ENCODE measurements at regions not wholly inside any gene's neighbourhood (a gene's known extent, or its start where the extent isn't known, plus 50 kb on each side); places are given as distances from the start of the nearest gene placed in this dataset.

DNA sequence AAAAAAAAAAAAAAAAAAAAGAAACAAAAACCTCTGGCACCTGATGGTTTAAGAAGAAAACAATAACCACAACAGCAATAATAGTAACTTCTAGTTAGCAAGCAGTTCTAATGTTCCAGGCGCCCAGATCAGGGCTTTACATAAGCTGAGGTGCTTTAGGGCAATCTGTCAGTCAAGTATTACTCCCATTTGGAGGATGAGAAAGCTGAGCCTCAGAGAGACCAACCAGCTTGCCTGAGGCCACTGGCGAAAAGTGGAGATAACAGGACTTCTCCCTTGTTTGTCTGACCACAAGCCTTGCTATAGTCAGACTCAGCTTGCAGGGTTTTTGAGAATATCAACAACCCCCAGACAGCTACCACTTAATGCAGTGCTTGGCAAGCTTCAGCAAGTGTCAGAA is 83.5 kb upstream of the BOD1 start:
- no peak for DNase-seq (ENCODE audit: low read depth, low spot score)
- no peak overlapping the region for H3K9ac ChIP-seq (ENCODE audit: insufficient read length)
- no peak overlapping the region for H3K27ac ChIP-seq
- H3K9me3 ChIP-seq (ENCODE audit: low read depth, low read length): no peaks in the 10 kb centered on the region
- no peak overlapping the region for H3K4me3 ChIP-seq
- no peaks in the 10 kb centered on the region for H3K36me3 ChIP-seq (ENCODE audit: insufficient read depth, low read length)
- TF ChIP-seq POLR2AphosphoS5 (IDR thresholded peaks at IDR 0.05; ENCODE audit: borderline replicate concordance, low read depth, low read length) (no peak), FOXP2 (optimal IDR thresholded peaks at IDR 0.05; ENCODE audit: control extremely low read depth, extremely low read length, insufficient read depth) (no peak), EZH2 (IDR thresholded peaks at IDR 0.05) (no peak)

DNA sequence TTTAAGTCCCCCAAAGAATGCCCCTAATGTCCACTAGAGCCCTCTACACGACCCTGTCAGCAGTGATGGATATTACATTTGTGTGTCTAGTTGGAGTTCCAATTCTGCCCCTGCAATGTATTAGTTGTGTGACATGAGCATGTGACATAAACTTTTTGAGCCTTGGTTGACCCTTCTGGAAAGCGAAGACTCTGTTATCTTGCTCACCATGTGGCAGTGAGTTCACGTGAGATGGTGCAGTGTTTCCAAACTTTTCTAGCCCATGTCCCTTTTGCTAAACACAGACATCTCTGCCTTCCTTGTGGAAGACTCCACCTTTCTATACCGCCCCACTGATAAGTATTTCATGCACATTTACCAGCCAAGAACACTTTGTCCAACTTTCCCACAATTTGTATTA is 87.0 kb upstream of the BOD1 start:
- no peak overlapping the region for H3K27ac ChIP-seq
- TF ChIP-seq EZH2 (IDR thresholded peaks at IDR 0.05) (no peak), POLR2AphosphoS5 (IDR thresholded peaks at IDR 0.05; ENCODE audit: borderline replicate concordance, low read depth, low read length) (no peak), FOXP2 (optimal IDR thresholded peaks at IDR 0.05; ENCODE audit: control extremely low read depth, extremely low read length, insufficient read depth) (no peak)
- DNase-seq (ENCODE audit: low read depth, low spot score): no peak
- no peaks in the 10 kb centered on the region for H3K36me3 ChIP-seq (ENCODE audit: insufficient read depth, low read length)
- H3K9ac ChIP-seq (ENCODE audit: insufficient read length): no peak overlapping the region
- no peak overlapping the region for H3K4me3 ChIP-seq
- no peaks in the 10 kb centered on the region for H3K9me3 ChIP-seq (ENCODE audit: low read depth, low read length)

DNA sequence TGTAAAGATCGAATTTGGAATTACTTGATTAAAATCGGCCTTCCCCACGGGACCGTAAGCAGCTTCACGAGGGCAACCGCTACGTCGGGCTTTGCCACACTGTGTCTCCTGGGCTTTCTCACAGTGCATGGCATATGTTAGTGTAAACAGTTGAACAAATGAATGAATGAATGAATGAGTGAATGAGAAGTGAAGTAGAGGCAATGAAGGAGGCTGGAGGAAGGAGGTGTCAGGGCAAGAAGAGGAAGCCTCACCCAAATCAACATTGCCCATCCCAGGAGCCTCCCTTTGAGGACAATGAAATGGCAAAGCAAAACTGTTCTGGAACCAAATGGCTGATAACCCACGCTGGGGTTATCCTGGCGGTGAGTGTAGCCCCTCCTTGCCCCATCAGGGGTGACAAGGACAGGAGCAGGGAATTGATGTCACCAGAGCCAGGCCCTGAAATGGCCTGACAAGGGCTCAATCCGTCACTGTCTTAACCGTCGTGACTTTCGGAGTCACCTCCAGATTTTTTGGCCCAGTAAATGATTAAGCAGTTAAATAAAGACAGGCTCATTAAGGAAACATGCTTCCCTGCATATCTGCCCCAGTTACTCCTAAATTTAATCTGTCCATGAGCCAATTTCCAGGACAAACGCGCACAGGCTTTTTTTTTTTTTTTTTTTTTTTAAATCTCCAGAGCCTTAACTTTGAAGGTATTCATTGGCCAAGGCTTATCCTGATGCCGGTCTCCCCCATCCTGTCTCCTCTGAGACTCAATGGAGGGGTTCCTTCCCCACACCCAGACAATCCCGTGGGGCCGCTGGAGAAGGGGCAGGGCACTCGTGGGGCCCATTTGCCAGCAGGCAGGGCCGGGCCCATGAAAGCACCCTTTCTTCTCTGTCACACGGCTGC is 88.4 kb upstream of the BOD1 start:
- Histone ChIP-seq H3K27ac (no peak overlapping the region), H3K36me3 (ENCODE audit: insufficient read depth, low read length) (no peaks in the 10 kb centered on the region), H3K9ac (ENCODE audit: insufficient read length) (no peak overlapping the region), H3K4me3 (no peak overlapping the region), H3K9me3 (ENCODE audit: low read depth, low read length) (no peaks in the 10 kb centered on the region)
- DNase-seq (ENCODE audit: low read depth, low spot score): no peak
- TF ChIP-seq FOXP2 (optimal IDR thresholded peaks at IDR 0.05; ENCODE audit: control extremely low read depth, extremely low read length, insufficient read depth): no peak
- no peak for TF ChIP-seq EZH2 (IDR thresholded peaks at IDR 0.05)
- TF ChIP-seq POLR2AphosphoS5 (IDR thresholded peaks at IDR 0.05; ENCODE audit: borderline replicate concordance, low read depth, low read length): no peak

DNA sequence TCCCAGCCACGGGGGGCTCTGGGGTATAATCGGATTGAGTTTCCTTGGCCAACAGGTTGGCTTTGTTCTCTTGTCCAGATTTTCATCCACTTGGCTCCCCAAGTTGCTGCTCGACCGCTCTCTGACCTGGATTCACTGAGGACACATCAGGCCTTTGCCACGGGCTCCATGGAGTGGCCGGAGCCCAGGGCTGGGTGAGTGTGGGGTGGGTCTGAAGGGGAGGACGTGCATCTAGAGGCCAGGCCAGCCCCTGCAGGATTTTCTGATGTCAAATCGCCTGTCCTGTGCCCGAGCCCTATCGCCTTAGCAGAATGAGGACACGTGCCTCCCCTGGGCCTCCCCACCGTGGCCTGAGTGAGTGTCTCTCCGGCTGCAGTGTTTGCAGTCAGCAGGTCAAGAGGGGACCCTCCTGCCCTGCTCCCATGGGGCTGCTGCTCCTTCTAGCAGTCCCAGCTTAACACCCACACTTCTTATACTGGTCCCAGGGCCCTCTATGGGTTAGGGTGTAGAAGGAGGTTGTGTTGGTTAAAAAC is 89.1 kb upstream of the BOD1 start:
- Histone ChIP-seq H3K9ac (ENCODE audit: insufficient read length) (no peak overlapping the region), H3K9me3 (ENCODE audit: low read depth, low read length) (no peaks in the 10 kb centered on the region), H3K4me3 (no peak overlapping the region), H3K27ac (no peak overlapping the region), H3K36me3 (ENCODE audit: insufficient read depth, low read length) (no peaks in the 10 kb centered on the region)
- no peak for DNase-seq (ENCODE audit: low read depth, low spot score)
- TF ChIP-seq EZH2 (IDR thresholded peaks at IDR 0.05) (no peak), FOXP2 (optimal IDR thresholded peaks at IDR 0.05; ENCODE audit: control extremely low read depth, extremely low read length, insufficient read depth) (no peak), POLR2AphosphoS5 (IDR thresholded peaks at IDR 0.05; ENCODE audit: borderline replicate concordance, low read depth, low read length) (no peak)

DNA sequence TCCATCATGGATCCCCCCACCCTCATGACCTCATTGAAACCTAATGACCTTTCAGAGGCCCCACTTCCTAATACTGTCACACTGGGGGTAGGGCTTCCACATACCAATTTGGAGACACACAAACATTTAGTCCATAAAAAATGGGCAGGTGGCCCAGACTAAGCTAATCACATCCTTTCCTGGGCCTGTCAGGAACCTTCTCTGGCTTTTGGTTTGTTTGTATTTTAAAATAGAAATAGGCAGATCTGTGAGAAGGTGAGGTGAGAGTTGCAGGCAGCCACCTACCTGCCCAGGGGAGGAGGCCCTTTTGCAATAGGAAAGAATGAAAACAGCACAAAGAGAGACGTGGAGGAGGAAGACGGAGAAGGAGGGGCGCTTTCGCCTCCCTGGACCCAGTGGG is 90.2 kb upstream of the BOD1 start:
- Histone ChIP-seq H3K9me3 (ENCODE audit: low read depth, low read length) (no peaks in the 10 kb centered on the region), H3K9ac (ENCODE audit: insufficient read length) (no peak overlapping the region), H3K4me3 (no peak overlapping the region), H3K36me3 (ENCODE audit: insufficient read depth, low read length) (no peaks in the 10 kb centered on the region), H3K27ac (no peak overlapping the region)
- TF ChIP-seq POLR2AphosphoS5 (IDR thresholded peaks at IDR 0.05; ENCODE audit: borderline replicate concordance, low read depth, low read length): no peak
- TF ChIP-seq FOXP2 (optimal IDR thresholded peaks at IDR 0.05; ENCODE audit: control extremely low read depth, extremely low read length, insufficient read depth): no peak
- no peak for DNase-seq (ENCODE audit: low read depth, low spot score)

DNA sequence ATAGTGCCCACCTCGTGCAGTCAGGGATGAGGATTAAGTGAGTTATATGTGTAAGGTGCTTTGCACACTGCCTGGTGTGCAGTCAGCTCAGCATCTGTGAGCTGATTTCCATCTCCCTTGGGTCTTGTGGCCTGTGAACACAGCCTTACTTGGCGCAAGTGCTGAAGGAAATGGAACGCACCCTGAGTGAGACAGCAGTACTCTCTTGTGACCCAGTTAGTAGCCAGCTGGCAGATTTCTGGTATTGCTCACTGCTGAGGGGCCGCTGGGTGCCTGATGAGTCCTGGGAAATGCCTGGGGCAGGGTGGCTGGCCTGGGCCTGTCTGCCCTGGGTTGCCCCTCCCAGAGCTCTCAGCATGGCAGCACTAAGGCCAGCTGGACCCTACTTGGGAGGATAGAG is 90.9 kb upstream of the BOD1 start:
- no peak overlapping the region for H3K4me3 ChIP-seq
- H3K9me3 ChIP-seq (ENCODE audit: low read depth, low read length): no peaks in the 10 kb centered on the region
- no peaks in the 10 kb centered on the region for H3K36me3 ChIP-seq (ENCODE audit: insufficient read depth, low read length)
- TF ChIP-seq POLR2AphosphoS5 (IDR thresholded peaks at IDR 0.05; ENCODE audit: borderline replicate concordance, low read depth, low read length) (no peak), FOXP2 (optimal IDR thresholded peaks at IDR 0.05; ENCODE audit: control extremely low read depth, extremely low read length, insufficient read depth) (no peak), EZH2 (IDR thresholded peaks at IDR 0.05) (no peak)
- no peak overlapping the region for H3K9ac ChIP-seq (ENCODE audit: insufficient read length)
- no peak for DNase-seq (ENCODE audit: low read depth, low spot score)
- no peak overlapping the region for H3K27ac ChIP-seq

DNA sequence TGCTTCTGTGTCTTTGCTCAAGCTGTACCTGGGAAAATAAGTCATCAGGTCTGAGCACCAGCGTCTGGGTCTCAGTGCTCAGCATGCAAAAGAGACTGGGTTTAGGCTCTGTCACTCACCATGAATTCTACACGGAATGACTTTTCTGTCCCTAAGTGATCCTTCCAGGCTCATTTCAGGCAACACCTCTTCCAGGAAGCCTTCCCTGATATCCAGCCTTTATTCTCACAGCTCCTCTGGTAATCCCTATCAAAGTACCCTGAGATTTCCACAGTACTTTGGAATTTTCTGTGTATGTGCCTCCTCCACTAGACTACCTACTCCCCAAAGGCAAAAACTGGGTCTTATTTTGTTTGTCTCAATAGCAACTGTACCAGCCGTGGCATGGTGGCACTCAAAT is 92.7 kb upstream of the BOD1 start:
- Histone ChIP-seq H3K9ac (ENCODE audit: insufficient read length) (no peak overlapping the region), H3K27ac (no peak overlapping the region), H3K9me3 (ENCODE audit: low read depth, low read length) (no peaks in the 10 kb centered on the region), H3K36me3 (ENCODE audit: insufficient read depth, low read length) (no peaks in the 10 kb centered on the region), H3K4me3 (no peak overlapping the region)
- DNase-seq (ENCODE audit: low read depth, low spot score): no peak
- TF ChIP-seq EZH2 (IDR thresholded peaks at IDR 0.05) (no peak), POLR2AphosphoS5 (IDR thresholded peaks at IDR 0.05; ENCODE audit: borderline replicate concordance, low read depth, low read length) (no peak), FOXP2 (optimal IDR thresholded peaks at IDR 0.05; ENCODE audit: control extremely low read depth, extremely low read length, insufficient read depth) (no peak)

DNA sequence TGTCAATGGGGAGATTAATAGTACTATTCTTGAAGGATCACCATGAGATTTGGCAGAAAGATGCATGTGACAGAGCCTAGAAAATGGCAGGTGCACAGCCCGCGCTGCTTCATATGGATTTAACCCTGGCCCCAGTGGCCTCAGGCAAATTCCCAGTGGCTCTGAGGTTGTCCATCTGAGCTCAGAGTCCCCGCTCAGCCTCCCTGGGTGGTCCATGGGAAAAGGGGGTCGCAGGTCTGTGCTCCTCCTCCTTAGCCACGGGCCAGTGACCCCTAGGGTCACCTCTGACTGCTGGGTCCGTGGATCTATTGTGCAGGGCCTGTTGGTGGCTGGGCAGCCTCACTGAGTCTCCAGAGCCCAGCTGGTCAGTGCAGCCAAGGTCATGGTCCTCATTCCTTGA is 93.3 kb upstream of the BOD1 start:
- Histone ChIP-seq H3K9ac (ENCODE audit: insufficient read length) (no peak overlapping the region), H3K4me3 (no peak overlapping the region), H3K27ac (no peak overlapping the region), H3K36me3 (ENCODE audit: insufficient read depth, low read length) (no peaks in the 10 kb centered on the region), H3K9me3 (ENCODE audit: low read depth, low read length) (no peaks in the 10 kb centered on the region)
- no peak for DNase-seq (ENCODE audit: low read depth, low spot score)
- TF ChIP-seq FOXP2 (optimal IDR thresholded peaks at IDR 0.05; ENCODE audit: control extremely low read depth, extremely low read length, insufficient read depth) (no peak), EZH2 (IDR thresholded peaks at IDR 0.05) (no peak), POLR2AphosphoS5 (IDR thresholded peaks at IDR 0.05; ENCODE audit: borderline replicate concordance, low read depth, low read length) (no peak)

All from SK-N-MC (cell line).